HepG2 (cell line): ENCODE measurements at regions not wholly inside any gene's neighbourhood (a gene's known extent, or its start where the extent isn't known, plus 50 kb on each side); places are given as distances from the start of the nearest gene placed in this dataset.

ENCODE experiments used
- CAMTA2 ChIP-seq: sonication (generic); formaldehyde crosslinking; IDR thresholded peaks from 2 replicates; pipeline ENCODE4 v1.4.0; 2020; ENCODE audit warnings: mild to moderate bottlenecking, missing genetic modification reagents, borderline replicate concordance
- FOXP1 ChIP-seq, 2 experiments: fragments of 450-650 bp in 1 of 2; IDR thresholded peaks; 2 replicates each; pipeline ENCODE4 v1.6.1; 2017 to 2018; ENCODE audit warnings: antibody characterized with exemption in 1 of 2
- KDM4B ChIP-seq: sonication (generic); formaldehyde crosslinking; IDR thresholded peaks from 2 replicates; pipeline ENCODE4 v1.4.0; 2020; ENCODE audit warnings: missing genetic modification reagents
- KLF16 ChIP-seq, 2 experiments: sonication (generic) in 1 of 2; formaldehyde crosslinking in 1 of 2; IDR thresholded peaks; 2 replicates each; pipeline versions ENCODE4 v1.6.1 to v1.8.0; 2016 to 2023; ENCODE audit warnings: missing genetic modification reagents in 2 of 2, missing compliant biosample characterization in 1 of 2
- MAFK ChIP-seq, 2 experiments: IDR thresholded peaks in 1 of 2; conservative IDR thresholded peaks in 1 of 2; 2 replicates each; pipeline ENCODE4 v1.6.1; 2011; ENCODE audit warnings: improper control_type of control experiment in 2 of 2, low read length in 2 of 2
- TCF7L2 ChIP-seq: IDR thresholded peaks from 2 replicates; pipeline ENCODE4 v1.6.1; 2011; ENCODE audit warnings: mild to moderate bottlenecking, low read depth, low read length, moderate library complexity
- ZBTB40 ChIP-seq, 2 experiments: fragments of 450-650 bp in 1 of 2; sonication (generic) in 1 of 2; formaldehyde crosslinking in 1 of 2; IDR thresholded peaks; 2 replicates each; pipeline versions ENCODE4 v1.6.1 to v1.8.0; 2016 to 2022; ENCODE audit warnings: antibody characterized with exemption in 1 of 2, mild to moderate bottlenecking in 1 of 2, missing genetic modification reagents in 1 of 2
- ZNF431 ChIP-seq: sonication (generic); formaldehyde crosslinking; IDR thresholded peaks from 2 replicates; pipeline ENCODE4 v1.9.0; 2022; ENCODE audit warnings: missing genetic modification reagents, low read depth, mild to moderate bottlenecking, borderline replicate concordance
- ZNF530 ChIP-seq: sonication (generic); formaldehyde crosslinking; IDR thresholded peaks from 2 replicates; pipeline ENCODE4 v1.5.0; 2020; ENCODE audit warnings: low read depth, mild to moderate bottlenecking, missing genetic modification reagents
- ZNF580 ChIP-seq: IDR thresholded peaks from 2 replicates; pipeline ENCODE4 v1.6.1; 2016; ENCODE audit warnings: low read depth, borderline replicate concordance
- ZNF775 ChIP-seq: sonication (generic); formaldehyde crosslinking; IDR thresholded peaks from 2 replicates; pipeline ENCODE4 v1.4.0; 2020; ENCODE audit warnings: missing genetic modification reagents, mild to moderate bottlenecking, moderate library complexity, borderline replicate concordance

GRCh38 chr7:96424411-96424810 is 102.5 kb upstream of the SLC25A13 start (continued):
- TF ChIP-seq ZNF530 (CRISPR knock-in tag) (no peak), CAMTA2 (CRISPR knock-in tag) (no peak), ZNF580 (CRISPR knock-in tag) (no peak), MAFK (conservative IDR thresholded peaks at IDR 0.05 in 1 of 2, IDR thresholded peaks at IDR 0.05 in 1 of 2; ENCODE audit: low read length in 2 of 2) (no peak), KDM4B (CRISPR knock-in tag) (no peak), ZBTB40 (IDR thresholded peaks at IDR 0.05) (no peak), ZBTB40 (CRISPR knock-in tag; IDR thresholded peaks at IDR 0.05) (no peak), FOXP1 (IDR thresholded peaks at IDR 0.05) (no peak), FOXP1 (CRISPR knock-in tag; IDR thresholded peaks at IDR 0.05) (no peak), ZNF431 (CRISPR knock-in tag) (no peak), ZNF775 (no peak), TCF7L2 (no peak), KLF16 (CRISPR knock-in tag; IDR thresholded peaks at IDR 0.05) (no peak)
